Stimulated activated naive CD8-positive, alpha-beta T cell treated with anti-CD3 and anti-CD28 coated beads, Interleukin-15, Interleukin-2, amounts not matched to agents 100 ng/mL and 50 ng/mL, for 24 hours (primary cell): ENCODE measurements at regions not wholly inside any gene's neighbourhood (a gene's known extent, or its start where the extent isn't known, plus 50 kb on each side); places are given as distances from the start of the nearest gene placed in this dataset.
"Not testable (repeated sequence)": the region's sequence is repeated elsewhere in the genome, so short reads cannot be mapped to it uniquely, and the experiment has no call there.

Source experiments
- H3K27ac Mint-ChIP-seq: one replicate; pipeline ENCODE4 v1.8.0; 2021; ENCODE audit warnings: mild to moderate bottlenecking, mixed read lengths
- H3K27me3 Mint-ChIP-seq: one replicate; pipeline ENCODE4 v1.8.0; 2021; ENCODE audit warnings: mixed read lengths
- H3K36me3 Mint-ChIP-seq: one replicate; pipeline ENCODE4 v1.8.0; 2021; ENCODE audit warnings: low read depth, mixed read lengths
- H3K4me1 Mint-ChIP-seq: one replicate; pipeline ENCODE4 v1.8.0; 2021; ENCODE audit warnings: low read depth, mixed read lengths
- H3K4me3 Mint-ChIP-seq: one replicate; pipeline ENCODE4 v1.8.0; 2021; ENCODE audit warnings: mild to moderate bottlenecking, mixed read lengths
- H3K9me3 Mint-ChIP-seq: one replicate; pipeline ENCODE4 v1.8.0; 2021; ENCODE audit warnings: mixed read lengths

GRCh38 chrX:3806630-3807029 lies 93.2 kb upstream of the PRKX start:
- Mint-ChIP-seq H3K36me3 (no peaks in the 10 kb centered on the region), H3K4me3 (no peak overlapping the region), H3K27ac (no peak overlapping the region), H3K4me1 (peaks cover 3% of the 10 kb centered on the region), H3K27me3 (peaks cover 10% of the 10 kb centered on the region), H3K9me3 (no peaks in the 10 kb centered on the region)

- no peak overlapping the region for H3K4me3 Mint-ChIP-seq
- H3K27me3 Mint-ChIP-seq: peaks cover 10% of the 10 kb centered on the region
- no peak overlapping the region for H3K27ac Mint-ChIP-seq
- H3K36me3 Mint-ChIP-seq: no peaks in the 10 kb centered on the region
- no peaks in the 10 kb centered on the region for H3K4me1 Mint-ChIP-seq
- no peaks in the 10 kb centered on the region for H3K9me3 Mint-ChIP-seq
Measured at GRCh38 chrX:3803713-3804112, 90.3 kb upstream of the PRKX start.

- Mint-ChIP-seq H3K27ac (no peak overlapping the region), H3K9me3 (no peaks in the 10 kb centered on the region), H3K4me1 (no peaks in the 10 kb centered on the region)
Measured at GRCh38 chrX:3803305-3803704, 89.9 kb upstream of the PRKX start.

GRCh38 chrX:3795411-3795810 lies 82.0 kb upstream of the PRKX start:
- H3K9me3 Mint-ChIP-seq, H3K36me3 Mint-ChIP-seq, H3K4me3 Mint-ChIP-seq, H3K27ac Mint-ChIP-seq, H3K4me1 Mint-ChIP-seq, H3K27me3 Mint-ChIP-seq: not testable (repeated sequence)

More at GRCh38 chrX:3803305-3803704, 89.9 kb upstream of the PRKX start:
- H3K36me3 Mint-ChIP-seq: no peaks in the 10 kb centered on the region
- H3K27me3 Mint-ChIP-seq: peaks cover 6% of the 10 kb centered on the region
- no peak overlapping the region for H3K4me3 Mint-ChIP-seq

GRCh38 chrX:3791449-3791848 lies 78.0 kb upstream of the PRKX start:
- Mint-ChIP-seq H3K27me3 (no peaks in the 10 kb centered on the region), H3K27ac (no peak overlapping the region), H3K9me3 (no peaks in the 10 kb centered on the region), H3K4me1 (no peaks in the 10 kb centered on the region), H3K4me3 (no peak overlapping the region), H3K36me3 (no peaks in the 10 kb centered on the region)

- no peaks in the 10 kb centered on the region for H3K9me3 Mint-ChIP-seq
- no peak overlapping the region for H3K4me3 Mint-ChIP-seq
- peak overlapping the region; percentile 38 for H3K27ac Mint-ChIP-seq
- H3K36me3 Mint-ChIP-seq: no peaks in the 10 kb centered on the region
- H3K4me1 Mint-ChIP-seq: no peaks in the 10 kb centered on the region
- H3K27me3 Mint-ChIP-seq: no peaks in the 10 kb centered on the region
Measured at GRCh38 chrX:3788494-3789233, 75.2 kb upstream of the PRKX start.

GRCh38 chrX:3787856-3788255 lies 74.4 kb upstream of the PRKX start:
- Mint-ChIP-seq H3K27ac (no peak overlapping the region), H3K9me3 (no peaks in the 10 kb centered on the region), H3K4me3 (no peak overlapping the region), H3K36me3 (no peaks in the 10 kb centered on the region), H3K4me1 (no peaks in the 10 kb centered on the region), H3K27me3 (no peaks in the 10 kb centered on the region)

GRCh38 chrX:3785822-3786221 lies 72.4 kb upstream of the PRKX start:
- not testable (repeated sequence) for H3K4me1 Mint-ChIP-seq, H3K9me3 Mint-ChIP-seq, H3K27ac Mint-ChIP-seq, H3K36me3 Mint-ChIP-seq, H3K4me3 Mint-ChIP-seq, H3K27me3 Mint-ChIP-seq

- H3K4me1 Mint-ChIP-seq: no peaks in the 10 kb centered on the region
- no peaks in the 10 kb centered on the region for H3K36me3 Mint-ChIP-seq
- no peaks in the 10 kb centered on the region for H3K9me3 Mint-ChIP-seq
- H3K27me3 Mint-ChIP-seq: no peaks in the 10 kb centered on the region
- no peak overlapping the region for H3K4me3 Mint-ChIP-seq
- H3K27ac Mint-ChIP-seq: no peak overlapping the region
Measured at GRCh38 chrX:3780564-3780963, 67.1 kb upstream of the PRKX start.

GRCh38 chrX:3779546-3779945 lies 66.1 kb upstream of the PRKX start:
- H3K36me3 Mint-ChIP-seq: no peaks in the 10 kb centered on the region
- no peak overlapping the region for H3K27ac Mint-ChIP-seq
- H3K9me3 Mint-ChIP-seq: no peaks in the 10 kb centered on the region
- no peaks in the 10 kb centered on the region for H3K4me1 Mint-ChIP-seq
- H3K27me3 Mint-ChIP-seq: no peaks in the 10 kb centered on the region
- H3K4me3 Mint-ChIP-seq: no peak overlapping the region

- no peak overlapping the region for H3K4me3 Mint-ChIP-seq
- no peak overlapping the region for H3K27ac Mint-ChIP-seq
- H3K9me3 Mint-ChIP-seq: no peaks in the 10 kb centered on the region
- H3K27me3 Mint-ChIP-seq: no peaks in the 10 kb centered on the region
- H3K36me3 Mint-ChIP-seq: no peaks in the 10 kb centered on the region
- no peaks in the 10 kb centered on the region for H3K4me1 Mint-ChIP-seq
Measured at GRCh38 chrX:3777416-3777815, 64.0 kb upstream of the PRKX start.

GRCh38 chrX:3771766-3772165 lies 58.3 kb upstream of the PRKX start:
- Mint-ChIP-seq H3K9me3 (no peaks in the 10 kb centered on the region), H3K36me3 (no peaks in the 10 kb centered on the region), H3K4me1 (no peaks in the 10 kb centered on the region), H3K4me3 (no peak overlapping the region), H3K27ac (no peak overlapping the region), H3K27me3 (no peaks in the 10 kb centered on the region)

- Mint-ChIP-seq H3K4me1 (no peaks in the 10 kb centered on the region), H3K27ac (no peak overlapping the region), H3K36me3 (no peaks in the 10 kb centered on the region), H3K27me3 (peaks cover 6% of the 10 kb centered on the region), H3K9me3 (peaks cover 5% of the 10 kb centered on the region), H3K4me3 (no peak overlapping the region)
Measured at GRCh38 chrX:3768881-3769280, 55.4 kb upstream of the PRKX start.
